GM18858 (cell line): ENCODE measurements at regions not wholly inside any gene's neighbourhood (a gene's known extent, or its start where the extent isn't known, plus 50 kb on each side); places are given as distances from the start of the nearest gene placed in this dataset.
"Not testable (repeated sequence)": the region's sequence is repeated elsewhere in the genome, so short reads cannot be mapped to it uniquely, and the experiment has no call there.

ENCODE experiments used
- ATAC-seq: cut with Tn5 transposase; IDR thresholded peaks from one replicate; pipeline ENCODE4 v1.9.1; 2021; ENCODE audit not compliant: unreplicated experiment

- ATAC-seq, result no peak
These were observed 135.2 kb upstream of the TUSC1 start for GRCh38 chr9:25813478-25813877.

- ATAC-seq, result no peak
These were observed 130.3 kb upstream of the TUSC1 start for GRCh38 chr9:25808554-25808953.

GRCh38 chr9:25804856-25805255 lies 126.6 kb upstream of the TUSC1 start:
- no peak for ATAC-seq

GRCh38 chr9:25801989-25802388 lies 123.7 kb upstream of the TUSC1 start:
- not testable (repeated sequence) for ATAC-seq

- ATAC-seq, result no peak
These were observed 95.6 kb upstream of the TUSC1 start for GRCh38 chr9:25773805-25774204.

GRCh38 chr9:25755951-25756350 lies 77.7 kb upstream of the TUSC1 start:
- ATAC-seq, result no peak

GRCh38 chr9:25752398-25752797 lies 74.2 kb upstream of the TUSC1 start:
- ATAC-seq, result no peak

GRCh38 chr9:25742256-25742655 lies 64.0 kb upstream of the TUSC1 start:
- ATAC-seq, result no peak

- ATAC-seq, result no peak
These were observed 55.2 kb upstream of the TUSC1 start for GRCh38 chr9:25733336-25733982.

GRCh38 chr9:25731895-25732794 lies 53.9 kb upstream of the TUSC1 start:
- not testable (repeated sequence) for ATAC-seq
